ENCODE measurements at regions not wholly inside any gene's neighbourhood (a gene's known extent, or its start where the extent isn't known, plus 50 kb on each side); places are given as distances from the start of the nearest gene placed in this dataset.

- H3K9me3 ChIP-seq (ENCODE audit: insufficient read depth, low read length): no peaks in the 10 kb centered on the region
- no peaks in the 10 kb centered on the region for H3K36me3 ChIP-seq (replicated peaks; ENCODE audit: low read depth, low read length)
- no peak overlapping the region for H3K9ac ChIP-seq (ENCODE audit: low read length)
- TF ChIP-seq CTCF (IDR thresholded peaks at IDR 0.05; ENCODE audit: low read depth, low read length): no peak
- TF ChIP-seq EZH2phosphoT487 (IDR thresholded peaks at IDR 0.05; ENCODE audit: low read depth): no peak
- no peak overlapping the region for H3K4me3 ChIP-seq (ENCODE audit: low read length)
- 0 out of 2 replicates have a peak, but pooled peaks cover 6% of the 10 kb centered on the region for H3K27me3 ChIP-seq (ENCODE audit: low read depth, low read length)
- no peak overlapping the region for H3K4me2 ChIP-seq (ENCODE audit: low read length)
- H3K4me1 ChIP-seq (ENCODE audit: low read length): no peaks in the 10 kb centered on the region
- H3K79me2 ChIP-seq (ENCODE audit: low read length): no peaks in the 10 kb centered on the region
- H4K20me1 ChIP-seq (ENCODE audit: insufficient read depth, low read length): no peaks in the 10 kb centered on the region
- no peak overlapping the region for H3K27ac ChIP-seq (ENCODE audit: low read length)
- no peak overlapping the region for H2AFZ ChIP-seq (ENCODE audit: low read depth, low read length)
Observed at GRCh38 chr22:27262361-27262760, 539.2 kb downstream of the MN1 start.

- Histone ChIP-seq H4K20me1 (ENCODE audit: insufficient read depth, low read length) (no peaks in the 10 kb centered on the region), H3K4me2 (ENCODE audit: low read length) (no peak overlapping the region), H3K4me3 (ENCODE audit: low read length) (no peak overlapping the region), H3K9me3 (ENCODE audit: insufficient read depth, low read length) (no peaks in the 10 kb centered on the region), H3K36me3 (replicated peaks; ENCODE audit: low read depth, low read length) (no peaks in the 10 kb centered on the region), H3K79me2 (ENCODE audit: low read length) (no peaks in the 10 kb centered on the region), H2AFZ (ENCODE audit: low read depth, low read length) (no peak overlapping the region), H3K27me3 (ENCODE audit: low read depth, low read length) (peaks cover 11% of the 10 kb centered on the region; the same call in 1 of the 2 replicates), H3K4me1 (ENCODE audit: low read length) (no peaks in the 10 kb centered on the region), H3K27ac (ENCODE audit: low read length) (no peak overlapping the region), H3K9ac (ENCODE audit: low read length) (no peak overlapping the region)
- no peak for TF ChIP-seq EZH2phosphoT487 (IDR thresholded peaks at IDR 0.05; ENCODE audit: low read depth)
- TF ChIP-seq CTCF (IDR thresholded peaks at IDR 0.05; ENCODE audit: low read depth, low read length): no peak
Observed at GRCh38 chr22:27264184-27264583, 537.4 kb downstream of the MN1 start.

- Histone ChIP-seq H3K36me3 (replicated peaks; ENCODE audit: low read depth, low read length) (no peaks in the 10 kb centered on the region), H4K20me1 (ENCODE audit: insufficient read depth, low read length) (no peaks in the 10 kb centered on the region), H2AFZ (ENCODE audit: low read depth, low read length) (no peak overlapping the region), H3K4me1 (ENCODE audit: low read length) (no peaks in the 10 kb centered on the region), H3K4me2 (ENCODE audit: low read length) (no peak overlapping the region), H3K9me3 (ENCODE audit: insufficient read depth, low read length) (no peaks in the 10 kb centered on the region), H3K27me3 (ENCODE audit: low read depth, low read length) (peaks cover 11% of the 10 kb centered on the region; the same call in 1 of the 2 replicates), H3K79me2 (ENCODE audit: low read length) (no peaks in the 10 kb centered on the region), H3K4me3 (ENCODE audit: low read length) (no peak overlapping the region), H3K9ac (ENCODE audit: low read length) (no peak overlapping the region), H3K27ac (ENCODE audit: low read length) (no peak overlapping the region)
- no peak for TF ChIP-seq EZH2phosphoT487 (IDR thresholded peaks at IDR 0.05; ENCODE audit: low read depth)
- TF ChIP-seq CTCF (IDR thresholded peaks at IDR 0.05; ENCODE audit: low read depth, low read length): no peak
Observed at GRCh38 chr22:27267145-27267544, 534.4 kb downstream of the MN1 start.

GRCh38 chr22:27269751-27270543 lies 531.6 kb downstream of the MN1 start:
- no peak overlapping the region for H3K27ac ChIP-seq (ENCODE audit: low read length)
- H3K4me2 ChIP-seq (ENCODE audit: low read length): no peak overlapping the region
- H3K36me3 ChIP-seq (replicated peaks; ENCODE audit: low read depth, low read length): no peaks in the 10 kb centered on the region
- TF ChIP-seq EZH2phosphoT487 (IDR thresholded peaks at IDR 0.05; ENCODE audit: low read depth): no peak
- TF ChIP-seq CTCF (IDR thresholded peaks at IDR 0.05; ENCODE audit: low read depth, low read length): no peak
- H3K79me2 ChIP-seq (ENCODE audit: low read length): no peaks in the 10 kb centered on the region
- H2AFZ ChIP-seq (ENCODE audit: low read depth, low read length): no peak overlapping the region
- no peaks in the 10 kb centered on the region for H3K9me3 ChIP-seq (ENCODE audit: insufficient read depth, low read length)
- no peak overlapping the region for H3K9ac ChIP-seq (ENCODE audit: low read length)
- no peak overlapping the region for H3K4me3 ChIP-seq (ENCODE audit: low read length)
- no peaks in the 10 kb centered on the region for H3K4me1 ChIP-seq (ENCODE audit: low read length)
- H3K27me3 ChIP-seq (ENCODE audit: low read depth, low read length): peaks cover 5% of the 10 kb centered on the region; the same call in 1 of the 2 replicates
- no peaks in the 10 kb centered on the region for H4K20me1 ChIP-seq (ENCODE audit: insufficient read depth, low read length)
